ENCODE measurements at regions not wholly inside any gene's neighbourhood (a gene's known extent, or its start where the extent isn't known, plus 50 kb on each side); places are given as distances from the start of the nearest gene placed in this dataset.

DNA sequence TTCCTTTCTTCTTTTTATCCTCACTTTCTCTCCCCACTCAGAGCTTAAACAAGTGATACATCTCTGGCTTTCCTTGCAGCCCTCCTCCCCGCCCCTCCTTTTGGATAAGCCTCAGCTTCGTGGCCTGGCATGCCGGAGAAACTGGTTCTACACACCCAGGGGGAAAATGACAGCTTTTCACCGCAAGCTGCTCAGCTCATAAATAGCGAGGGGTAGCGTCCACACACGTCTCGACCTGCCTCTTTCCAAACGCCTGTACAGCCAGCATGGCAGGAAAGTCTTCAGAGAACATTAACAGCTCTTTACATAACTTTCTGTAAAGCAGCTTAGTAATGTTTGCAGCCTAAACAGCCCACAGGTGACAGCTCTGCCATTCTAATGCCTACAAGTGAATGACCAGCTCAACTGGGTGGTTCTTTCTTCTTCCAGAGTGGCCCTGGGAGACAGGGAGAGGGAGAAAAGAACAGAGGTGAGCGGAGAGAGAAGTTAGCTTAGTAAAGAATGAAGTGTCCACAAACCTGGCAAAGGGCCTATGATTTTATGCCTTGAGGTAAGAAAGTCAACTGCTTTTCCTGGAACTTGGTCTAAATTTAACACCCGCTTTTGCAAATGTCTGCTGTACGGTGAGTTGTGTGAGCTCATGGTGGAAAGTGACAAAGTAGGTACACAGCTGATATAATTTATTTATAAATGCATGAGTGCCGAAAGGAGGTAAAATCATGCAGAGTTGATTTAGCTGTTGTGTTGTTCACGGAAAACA lies 251.5 kb downstream of the TFAP2A start:
- Histone ChIP-seq H3K27me3 (ENCODE audit: control insufficient read depth in 4 of 4, insufficient read depth in 4 of 4, low read length in 3 of 4) (no peaks in the 10 kb centered on the region), H3K9me3 (ENCODE audit: control insufficient read depth in 4 of 4, low read length in 3 of 4) (no peaks in the 10 kb centered on the region), H3K9ac (ENCODE audit: low read depth in 1 of 2, low read length in 2 of 2) (no peak overlapping the region), H3K27ac (ENCODE audit: low read depth in 1 of 2, low read length in 2 of 2) (no peak overlapping the region), H3K4me1 (ENCODE audit: control insufficient read depth in 4 of 4, insufficient read depth in 4 of 4, low read length in 3 of 4) (no peaks in the 10 kb centered on the region), H3K4me3 (ENCODE audit: low read depth in 1 of 3, low read length in 3 of 3) (no peak overlapping the region), H3K36me3 (ENCODE audit: control insufficient read depth in 4 of 4, insufficient read depth in 3 of 4, low read depth in 1 of 4, low read length in 3 of 4) (no peaks in the 10 kb centered on the region)
- no peak for DNase-seq (ENCODE audit: low spot score)
- TF ChIP-seq, protein P1, sequence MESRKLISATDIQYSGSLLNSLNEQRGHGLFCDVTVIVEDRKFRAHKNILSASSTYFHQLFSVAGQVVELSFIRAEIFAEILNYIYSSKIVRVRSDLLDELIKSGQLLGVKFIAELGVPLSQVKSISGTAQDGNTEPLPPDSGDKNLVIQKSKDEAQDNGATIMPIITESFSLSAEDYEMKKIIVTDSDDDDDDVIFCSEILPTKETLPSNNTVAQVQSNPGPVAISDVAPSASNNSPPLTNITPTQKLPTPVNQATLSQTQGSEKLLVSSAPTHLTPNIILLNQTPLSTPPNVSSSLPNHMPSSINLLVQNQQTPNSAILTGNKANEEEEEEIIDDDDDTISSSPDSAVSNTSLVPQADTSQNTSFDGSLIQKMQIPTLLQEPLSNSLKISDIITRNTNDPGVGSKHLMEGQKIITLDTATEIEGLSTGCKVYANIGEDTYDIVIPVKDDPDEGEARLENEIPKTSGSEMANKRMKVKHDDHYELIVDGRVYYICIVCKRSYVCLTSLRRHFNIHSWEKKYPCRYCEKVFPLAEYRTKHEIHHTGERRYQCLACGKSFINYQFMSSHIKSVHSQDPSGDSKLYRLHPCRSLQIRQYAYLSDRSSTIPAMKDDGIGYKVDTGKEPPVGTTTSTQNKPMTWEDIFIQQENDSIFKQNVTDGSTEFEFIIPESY (IDR thresholded peaks at IDR 0.05), result no peak
- WGBS, result 77% methylated on average over 14 of the region's 14 CpGs

GRCh38 chr6:10156875-10157274 lies 258.0 kb downstream of the TFAP2A start:
- H3K9me3 ChIP-seq (ENCODE audit: control insufficient read depth in 4 of 4, low read length in 3 of 4), result no peaks in the 10 kb centered on the region
- WGBS, result 89% methylated on average over 4 of the region's 4 CpGs
- no peaks in the 10 kb centered on the region for H3K36me3 ChIP-seq (ENCODE audit: control insufficient read depth in 4 of 4, insufficient read depth in 3 of 4, low read depth in 1 of 4, low read length in 3 of 4)
- no peak for DNase-seq (ENCODE audit: low spot score)
- H3K27ac ChIP-seq (ENCODE audit: low read depth in 1 of 2, low read length in 2 of 2), result no peak overlapping the region
- no peaks in the 10 kb centered on the region for H3K27me3 ChIP-seq (ENCODE audit: control insufficient read depth in 4 of 4, insufficient read depth in 4 of 4, low read length in 3 of 4)
- H3K4me1 ChIP-seq (ENCODE audit: control insufficient read depth in 4 of 4, insufficient read depth in 4 of 4, low read length in 3 of 4), result no peaks in the 10 kb centered on the region
- H3K9ac ChIP-seq (ENCODE audit: low read depth in 1 of 2, low read length in 2 of 2), result no peak overlapping the region
- TF ChIP-seq, protein P1 (IDR thresholded peaks at IDR 0.05), result no peak
- H3K4me3 ChIP-seq (ENCODE audit: low read depth in 1 of 3, low read length in 3 of 3), result no peak overlapping the region

- no peaks in the 10 kb centered on the region for H3K36me3 ChIP-seq (ENCODE audit: control insufficient read depth in 4 of 4, insufficient read depth in 3 of 4, low read depth in 1 of 4, low read length in 3 of 4)
- no peak overlapping the region for H3K4me3 ChIP-seq (ENCODE audit: low read depth in 1 of 3, low read length in 3 of 3)
- H3K4me1 ChIP-seq (ENCODE audit: control insufficient read depth in 4 of 4, insufficient read depth in 4 of 4, low read length in 3 of 4), result no peaks in the 10 kb centered on the region
- H3K9ac ChIP-seq (ENCODE audit: low read depth in 1 of 2, low read length in 2 of 2), result no peak overlapping the region
- no peak overlapping the region for H3K27ac ChIP-seq (ENCODE audit: low read depth in 1 of 2, low read length in 2 of 2)
- H3K27me3 ChIP-seq (ENCODE audit: control insufficient read depth in 4 of 4, insufficient read depth in 4 of 4, low read length in 3 of 4), result no peaks in the 10 kb centered on the region
- no peak for DNase-seq (ENCODE audit: low spot score)
- no peaks in the 10 kb centered on the region for H3K9me3 ChIP-seq (ENCODE audit: control insufficient read depth in 4 of 4, low read length in 3 of 4)
- no peak for TF ChIP-seq EGR1 (IDR thresholded peaks at IDR 0.05; ENCODE audit: low read depth in 2 of 2)
These were observed 260.6 kb downstream of the TFAP2A start for GRCh38 chr6:10154251-10154650.

DNA sequence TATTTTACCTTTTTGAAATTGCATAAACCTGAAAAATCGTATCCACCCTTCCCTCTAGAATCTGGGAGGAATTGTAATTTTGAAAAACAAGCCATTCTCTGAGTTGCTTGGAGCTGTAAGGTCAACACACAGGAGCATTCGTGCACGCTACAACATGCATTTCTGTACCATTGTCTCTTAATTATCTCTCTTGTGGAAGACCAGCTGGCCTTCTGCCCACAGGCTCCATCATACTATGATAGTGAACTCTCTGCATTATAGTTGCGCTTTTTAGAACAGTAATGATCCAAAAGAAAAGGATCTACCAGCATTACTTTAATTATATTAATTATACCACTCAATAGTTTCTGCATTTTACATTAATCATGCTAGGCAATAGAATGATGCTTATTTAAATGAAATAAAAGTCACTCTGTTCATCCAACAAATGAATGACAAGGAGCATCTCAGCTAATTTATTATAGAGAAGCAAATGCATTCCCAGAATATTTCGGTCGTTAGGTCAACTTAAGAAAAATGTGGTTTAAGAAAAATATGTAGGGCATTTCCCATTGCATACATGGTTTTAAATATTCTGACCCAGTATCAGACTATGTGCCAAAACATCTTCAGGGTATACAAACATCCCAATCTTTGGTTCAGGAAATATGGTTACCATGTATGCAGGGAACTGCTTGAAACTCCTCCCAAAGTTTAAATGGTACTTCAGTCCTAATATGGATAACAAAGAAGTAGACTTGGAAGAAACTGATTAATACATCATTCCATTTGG lies 263.5 kb downstream of the TFAP2A start:
- H3K4me1 ChIP-seq (ENCODE audit: control insufficient read depth in 4 of 4, insufficient read depth in 4 of 4, low read length in 3 of 4), result no peaks in the 10 kb centered on the region
- no peaks in the 10 kb centered on the region for H3K9me3 ChIP-seq (ENCODE audit: control insufficient read depth in 4 of 4, low read length in 3 of 4)
- no peaks in the 10 kb centered on the region for H3K36me3 ChIP-seq (ENCODE audit: control insufficient read depth in 4 of 4, insufficient read depth in 3 of 4, low read depth in 1 of 4, low read length in 3 of 4)
- H3K27me3 ChIP-seq (ENCODE audit: control insufficient read depth in 4 of 4, insufficient read depth in 4 of 4, low read length in 3 of 4), result peaks cover 0 to 2% (median 0%) of the 10 kb centered on the region in 4 donors
- H3K4me3 ChIP-seq (ENCODE audit: low read depth in 1 of 3, low read length in 3 of 3), result no peak overlapping the region
- TF ChIP-seq ATF3 (IDR thresholded peaks at IDR 0.05) (no peak), YY1 (IDR thresholded peaks at IDR 0.05) (no peak), RAD21 (IDR thresholded peaks at IDR 0.05) (no peak), NR2F2 (IDR thresholded peaks at IDR 0.05) (no peak), GABPA (IDR thresholded peaks at IDR 0.05 in 1 of 2, conservative IDR thresholded peaks at IDR 0.05 in 1 of 2) (no peak), TAF1 (conservative IDR thresholded peaks at IDR 0.05) (no peak)
- TF ChIP-seq, protein P2, sequence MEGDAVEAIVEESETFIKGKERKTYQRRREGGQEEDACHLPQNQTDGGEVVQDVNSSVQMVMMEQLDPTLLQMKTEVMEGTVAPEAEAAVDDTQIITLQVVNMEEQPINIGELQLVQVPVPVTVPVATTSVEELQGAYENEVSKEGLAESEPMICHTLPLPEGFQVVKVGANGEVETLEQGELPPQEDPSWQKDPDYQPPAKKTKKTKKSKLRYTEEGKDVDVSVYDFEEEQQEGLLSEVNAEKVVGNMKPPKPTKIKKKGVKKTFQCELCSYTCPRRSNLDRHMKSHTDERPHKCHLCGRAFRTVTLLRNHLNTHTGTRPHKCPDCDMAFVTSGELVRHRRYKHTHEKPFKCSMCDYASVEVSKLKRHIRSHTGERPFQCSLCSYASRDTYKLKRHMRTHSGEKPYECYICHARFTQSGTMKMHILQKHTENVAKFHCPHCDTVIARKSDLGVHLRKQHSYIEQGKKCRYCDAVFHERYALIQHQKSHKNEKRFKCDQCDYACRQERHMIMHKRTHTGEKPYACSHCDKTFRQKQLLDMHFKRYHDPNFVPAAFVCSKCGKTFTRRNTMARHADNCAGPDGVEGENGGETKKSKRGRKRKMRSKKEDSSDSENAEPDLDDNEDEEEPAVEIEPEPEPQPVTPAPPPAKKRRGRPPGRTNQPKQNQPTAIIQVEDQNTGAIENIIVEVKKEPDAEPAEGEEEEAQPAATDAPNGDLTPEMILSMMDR (IDR thresholded peaks at IDR 0.05; ENCODE audit: low read depth, low read length, missing input control), result no peak
- TF ChIP-seq, protein P1 (IDR thresholded peaks at IDR 0.05), result no peak
- H3K9ac ChIP-seq (ENCODE audit: low read depth in 1 of 2, low read length in 2 of 2), result no peak overlapping the region
- 62% methylated on average over 6 of the region's 6 CpGs for WGBS
- H3K27ac ChIP-seq (ENCODE audit: low read depth in 1 of 2, low read length in 2 of 2), result no peak overlapping the region
- no peak for DNase-seq (ENCODE audit: low spot score)

All from liver (tissue), 8 donors.